Peyer's patch (tissue), 4 donors: ENCODE measurements at regions not wholly inside any gene's neighbourhood (a gene's known extent, or its start where the extent isn't known, plus 50 kb on each side); places are given as distances from the start of the nearest gene placed in this dataset.

ENCODE experiments used
- DNase-seq, 3 donors: peaks; one replicate each; pipeline ENCODE4 v3.0.0-alpha.2; 2017 to 2019
- H3K27ac ChIP-seq, 4 donors: fragments of 200-600 bp; sonication (generic); one replicate each; pipeline ENCODE4 v1.5.1; 2016 to 2019
- H3K27me3 ChIP-seq, 2 donors: fragments of 200-600 bp; sonication (generic); one replicate each; pipeline ENCODE4 v1.5.1; 2019
- H3K36me3 ChIP-seq, 3 donors: fragments of 200-600 bp; sonication (generic); one replicate each; pipeline ENCODE4 v1.5.1; 2016 to 2019
- H3K4me1 ChIP-seq, 4 donors: fragments of 200-600 bp; sonication (generic); one replicate each; pipeline ENCODE4 v1.5.1; 2016 to 2019
- H3K4me3 ChIP-seq, 4 donors: fragments of 200-600 bp; sonication (generic); 1 replicate in 3 of 4; 2 replicates in 1 of 4; pipeline ENCODE4 v1.5.1; 2016 to 2019; ENCODE audit warnings: mild to moderate bottlenecking in 1 of 4
- H3K9me3 ChIP-seq, 4 donors: fragments of 200-600 bp; sonication (generic); one replicate each; pipeline ENCODE4 v1.5.1; 2016 to 2019; ENCODE audit warnings: mild to moderate bottlenecking in 1 of 4
- POLR2A ChIP-seq, 2 donors: fragments of 450-650 bp; IDR thresholded peaks; one replicate each; pipeline ENCODE4 v1.5.1; 2017; ENCODE audit warnings: antibody characterized with exemption in 2 of 2, mild to moderate bottlenecking in 2 of 2, moderate library complexity in 2 of 2
- TF ChIP-seq, protein P1 (sequence below), 6 experiments: fragments of 450-650 bp in 4 of 6; fragments of 200-600 bp in 2 of 6; sonication (generic) in 1 of 6; IDR thresholded peaks; one replicate each; pipeline ENCODE4 v1.5.1; 2017 to 2019; ENCODE audit warnings: antibody characterized with exemption in 6 of 6, mild to moderate bottlenecking in 3 of 6, moderate library complexity in 1 of 6

DNA sequence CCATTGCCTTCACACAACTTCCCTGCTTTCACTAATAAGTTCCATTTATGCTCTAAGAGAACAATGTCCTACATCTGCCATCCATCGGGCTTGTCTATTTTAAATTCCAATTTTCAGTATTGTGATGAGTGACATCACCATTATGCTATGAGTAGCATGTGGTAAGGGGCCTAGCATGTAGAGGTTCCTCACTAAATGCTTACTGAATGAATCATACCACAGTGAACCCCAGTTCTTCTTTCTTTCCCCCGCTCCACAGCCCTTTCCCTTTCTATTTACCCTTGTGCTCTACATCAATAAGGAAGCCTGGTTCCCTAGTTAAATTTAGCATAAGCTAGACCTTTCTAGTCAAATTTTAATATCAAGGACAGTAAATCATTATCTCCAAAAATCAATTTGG lies 195.0 kb upstream of the RGS18 start:
- Histone ChIP-seq H3K9me3 (no peaks in the 10 kb centered on the region), H3K4me3 (no peak overlapping the region), H3K27me3 (no peaks in the 10 kb centered on the region), H3K36me3 (no peaks in the 10 kb centered on the region), H3K4me1 (no peaks in the 10 kb centered on the region), H3K27ac (no peak overlapping the region)
- TF ChIP-seq, protein P1, sequence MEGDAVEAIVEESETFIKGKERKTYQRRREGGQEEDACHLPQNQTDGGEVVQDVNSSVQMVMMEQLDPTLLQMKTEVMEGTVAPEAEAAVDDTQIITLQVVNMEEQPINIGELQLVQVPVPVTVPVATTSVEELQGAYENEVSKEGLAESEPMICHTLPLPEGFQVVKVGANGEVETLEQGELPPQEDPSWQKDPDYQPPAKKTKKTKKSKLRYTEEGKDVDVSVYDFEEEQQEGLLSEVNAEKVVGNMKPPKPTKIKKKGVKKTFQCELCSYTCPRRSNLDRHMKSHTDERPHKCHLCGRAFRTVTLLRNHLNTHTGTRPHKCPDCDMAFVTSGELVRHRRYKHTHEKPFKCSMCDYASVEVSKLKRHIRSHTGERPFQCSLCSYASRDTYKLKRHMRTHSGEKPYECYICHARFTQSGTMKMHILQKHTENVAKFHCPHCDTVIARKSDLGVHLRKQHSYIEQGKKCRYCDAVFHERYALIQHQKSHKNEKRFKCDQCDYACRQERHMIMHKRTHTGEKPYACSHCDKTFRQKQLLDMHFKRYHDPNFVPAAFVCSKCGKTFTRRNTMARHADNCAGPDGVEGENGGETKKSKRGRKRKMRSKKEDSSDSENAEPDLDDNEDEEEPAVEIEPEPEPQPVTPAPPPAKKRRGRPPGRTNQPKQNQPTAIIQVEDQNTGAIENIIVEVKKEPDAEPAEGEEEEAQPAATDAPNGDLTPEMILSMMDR (IDR thresholded peaks at IDR 0.05), result no peak
- TF ChIP-seq POLR2A (IDR thresholded peaks at IDR 0.05), result no peak
- DNase-seq, result no peak

DNA sequence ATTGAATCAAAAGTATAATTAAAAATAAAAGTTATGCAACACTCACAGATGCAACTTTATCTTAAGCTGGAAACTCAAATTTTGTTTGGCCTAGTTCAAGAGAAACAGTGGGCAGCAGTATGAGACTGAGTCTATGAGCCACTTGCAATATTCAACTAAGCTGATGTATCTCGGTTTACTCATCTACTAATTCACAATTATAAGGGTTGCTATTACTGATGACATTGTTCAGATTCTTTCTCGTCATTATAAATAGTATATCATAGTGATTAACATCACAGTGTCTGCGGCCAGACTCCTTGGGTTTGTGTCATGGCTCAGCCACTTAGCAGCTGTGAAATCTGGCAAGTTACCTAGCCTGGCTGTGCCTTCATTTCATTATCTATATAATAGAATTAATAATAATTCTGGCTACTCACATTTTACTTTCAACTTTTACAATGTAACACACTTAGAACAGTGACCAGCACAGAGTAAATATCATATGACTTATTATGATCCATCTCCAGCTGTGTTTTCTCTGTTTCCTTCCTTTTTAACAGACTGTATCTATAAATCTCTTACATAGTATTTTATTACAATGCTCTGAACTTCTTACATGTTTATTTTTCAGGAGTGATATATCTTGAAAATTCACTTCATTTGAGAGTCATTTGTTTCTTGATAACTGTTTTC lies 194.3 kb upstream of the RGS18 start:
- TF ChIP-seq, protein P1 (IDR thresholded peaks at IDR 0.05), result no peak
- TF ChIP-seq POLR2A (IDR thresholded peaks at IDR 0.05), result no peak

DNA sequence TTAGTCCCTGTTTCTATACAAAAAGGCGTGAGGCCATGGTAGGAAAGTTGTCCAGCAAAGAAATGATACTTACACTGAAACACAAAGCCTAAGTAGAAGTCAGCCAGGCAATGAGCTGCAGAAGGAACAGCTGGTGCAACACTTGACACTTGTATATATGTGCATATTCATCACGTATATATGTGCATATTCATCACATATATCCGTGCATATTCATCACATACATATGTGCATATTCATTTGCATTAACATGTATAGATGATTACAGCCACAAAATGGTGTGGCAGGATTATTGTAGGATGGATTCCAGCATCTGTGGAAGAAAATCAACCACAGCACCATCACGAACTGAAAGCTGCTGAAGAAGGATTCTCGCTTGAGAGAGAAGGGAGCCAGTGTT lies 189.0 kb upstream of the RGS18 start:
- no peak for DNase-seq
- Histone ChIP-seq H3K9me3 (no peaks in the 10 kb centered on the region), H3K27ac (no peak overlapping the region), H3K4me3 (no peak overlapping the region), H3K36me3 (no peaks in the 10 kb centered on the region), H3K4me1 (no peaks in the 10 kb centered on the region), H3K27me3 (no peaks in the 10 kb centered on the region)
- TF ChIP-seq, protein P1 (IDR thresholded peaks at IDR 0.05), result no peak
- TF ChIP-seq POLR2A (IDR thresholded peaks at IDR 0.05), result no peak

More for the DNA sequence above, 194.3 kb upstream of the RGS18 start:
- H3K27me3 ChIP-seq, result no peaks in the 10 kb centered on the region
- no peaks in the 10 kb centered on the region for H3K4me1 ChIP-seq
- no peaks in the 10 kb centered on the region for H3K36me3 ChIP-seq
- H3K27ac ChIP-seq, result no peak overlapping the region
- no peak for DNase-seq
- H3K4me3 ChIP-seq, result no peak overlapping the region
- H3K9me3 ChIP-seq, result no peaks in the 10 kb centered on the region

DNA sequence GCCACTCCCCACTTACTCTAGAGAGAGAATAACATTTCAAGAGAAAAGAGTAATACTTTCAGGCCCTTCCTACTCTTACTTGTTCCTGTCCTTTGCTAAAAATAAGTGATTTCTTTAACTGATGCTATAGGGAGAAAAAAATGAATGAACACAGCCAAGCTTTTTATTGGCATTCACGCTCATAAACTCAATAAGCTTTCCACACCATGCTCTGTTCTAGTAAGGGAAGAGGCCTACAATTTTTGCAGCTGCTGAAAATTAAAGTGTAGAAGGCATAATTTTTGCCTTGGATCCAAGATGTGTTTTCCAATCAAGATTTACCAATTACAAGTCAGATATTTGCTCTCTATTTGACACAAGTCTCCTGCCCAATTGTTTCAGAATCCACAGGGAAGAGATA lies 188.1 kb upstream of the RGS18 start:
- TF ChIP-seq, protein P1 (IDR thresholded peaks at IDR 0.05), result no peak
- no peak for TF ChIP-seq POLR2A (IDR thresholded peaks at IDR 0.05)
- no peak for DNase-seq

DNA sequence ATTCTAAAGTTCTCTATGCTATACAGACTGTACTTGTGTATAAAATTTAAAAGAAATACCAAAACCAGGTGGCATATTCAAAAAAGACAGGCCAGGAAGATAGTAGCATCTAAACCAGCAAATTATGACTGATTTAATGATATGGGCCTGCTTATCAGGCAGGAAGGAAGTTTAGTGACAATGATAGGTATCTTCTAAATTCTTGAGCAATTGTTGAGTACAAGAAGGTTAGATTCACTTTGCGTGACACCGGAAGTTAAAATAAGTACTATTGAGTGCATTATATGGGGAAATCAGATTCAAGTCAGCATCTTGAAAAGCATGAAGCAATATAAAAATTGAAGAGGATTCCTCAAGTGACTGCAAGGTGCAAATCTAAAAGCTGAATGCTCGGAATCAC lies 186.8 kb upstream of the RGS18 start:
- Histone ChIP-seq H3K9me3 (no peaks in the 10 kb centered on the region), H3K4me3 (no peak overlapping the region)
- TF ChIP-seq, protein P1 (IDR thresholded peaks at IDR 0.05), result no peak
- TF ChIP-seq POLR2A (IDR thresholded peaks at IDR 0.05), result no peak

More for the DNA sequence above, 188.1 kb upstream of the RGS18 start:
- no peaks in the 10 kb centered on the region for H3K4me1 ChIP-seq
- H3K9me3 ChIP-seq, result no peaks in the 10 kb centered on the region
- H3K4me3 ChIP-seq, result no peak overlapping the region
- no peak overlapping the region for H3K27ac ChIP-seq
- no peaks in the 10 kb centered on the region for H3K27me3 ChIP-seq
- H3K36me3 ChIP-seq, result no peaks in the 10 kb centered on the region

DNA sequence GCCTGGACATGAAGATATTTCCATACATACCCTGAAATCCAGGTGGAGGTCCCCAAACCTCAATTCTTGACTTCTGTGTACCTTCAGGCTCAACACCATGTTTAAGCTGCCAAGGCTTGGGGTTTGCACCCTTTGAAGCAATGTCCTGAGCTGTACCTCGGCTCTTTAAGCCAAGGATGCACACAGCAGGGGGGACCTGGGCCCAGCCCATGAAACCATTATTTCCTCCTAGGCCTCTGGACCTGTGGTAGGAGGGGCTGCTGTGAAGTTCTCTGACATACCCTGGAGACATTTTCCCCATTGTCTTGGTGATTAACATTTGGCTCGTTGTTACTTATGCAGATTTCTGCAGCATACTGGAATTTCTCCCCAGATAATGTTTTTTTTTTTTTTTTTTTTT lies 184.3 kb upstream of the RGS18 start:
- H3K27me3 ChIP-seq, result no peaks in the 10 kb centered on the region
- TF ChIP-seq, protein P1 (IDR thresholded peaks at IDR 0.05), result no peak
- H3K27ac ChIP-seq, result no peak overlapping the region
- no peaks in the 10 kb centered on the region for H3K4me1 ChIP-seq
- no peaks in the 10 kb centered on the region for H3K9me3 ChIP-seq
- H3K4me3 ChIP-seq, result no peak overlapping the region
- H3K36me3 ChIP-seq, result no peaks in the 10 kb centered on the region
- DNase-seq, result no peak

More for the DNA sequence above, 186.8 kb upstream of the RGS18 start:
- no peaks in the 10 kb centered on the region for H3K4me1 ChIP-seq
- no peak overlapping the region for H3K27ac ChIP-seq
- no peaks in the 10 kb centered on the region for H3K27me3 ChIP-seq
- no peak for DNase-seq
- no peaks in the 10 kb centered on the region for H3K36me3 ChIP-seq
